Loucy (cell line): ENCODE measurements at regions not wholly inside any gene's neighbourhood (a gene's known extent, or its start where the extent isn't known, plus 50 kb on each side); places are given as distances from the start of the nearest gene placed in this dataset.

Experiments used
- H2AFZ ChIP-seq: fragments of 200-600 bp; sonication (generic); 2 replicates; pipeline ENCODE4 v1.6.0; 2016; ENCODE audit warnings: antibody characterized with exemption, mild to moderate bottlenecking, low read length, moderate library complexity
- H3F3A ChIP-seq: fragments of 200-600 bp; 2 replicates; pipeline ENCODE4 v1.6.0; 2016; ENCODE audit warnings: antibody characterized with exemption, low read depth, mild to moderate bottlenecking
- H3K27me3 ChIP-seq: fragments of 200-600 bp; sonication (generic); 2 replicates; pipeline ENCODE4 v1.6.1; 2014; ENCODE audit warnings: low read length, mild to moderate bottlenecking; ENCODE audit not compliant: insufficient read depth, poor library complexity, severe bottlenecking
- H3K36me3 ChIP-seq: fragments of 200-600 bp; sonication (generic); 2 replicates; pipeline ENCODE4 v1.6.1; 2016; ENCODE audit warnings: low read length; ENCODE audit not compliant: insufficient read depth
- H3K4me1 ChIP-seq: fragments of 200-600 bp; sonication (generic); 2 replicates; pipeline ENCODE4 v1.5.1; 2014; ENCODE audit warnings: low read length, mild to moderate bottlenecking; ENCODE audit not compliant: insufficient read depth, poor library complexity, severe bottlenecking
- H3K4me2 ChIP-seq: fragments of 200-600 bp; sonication (generic); 2 replicates; pipeline ENCODE4 v1.6.0; 2014; ENCODE audit warnings: antibody characterized with exemption, low read length, low read depth, mild to moderate bottlenecking; ENCODE audit not compliant: poor library complexity, severe bottlenecking
- H3K4me3 ChIP-seq: fragments of 200-600 bp; sonication (generic); 2 replicates; pipeline ENCODE4 v1.5.1; 2014; ENCODE audit warnings: low read length, mild to moderate bottlenecking, mixed read lengths; ENCODE audit not compliant: poor library complexity, severe bottlenecking
- H3K79me2 ChIP-seq: fragments of 200-600 bp; sonication (generic); 2 replicates; pipeline ENCODE4 v1.6.1; 2014; ENCODE audit warnings: low read length; ENCODE audit not compliant: insufficient read depth
- H3K9ac ChIP-seq: fragments of 200-600 bp; sonication (generic); 2 replicates; pipeline ENCODE4 v1.6.0; 2014; ENCODE audit warnings: mild to moderate bottlenecking, low read depth, low read length, moderate library complexity; ENCODE audit not compliant: poor library complexity, severe bottlenecking
- H3K9me2 ChIP-seq: fragments of 200-600 bp; sonication (generic); replicated peaks from 2 replicates; pipeline ENCODE4 v1.6.1; 2016; ENCODE audit warnings: low read depth, low read length, mixed read lengths
- H3K9me3 ChIP-seq: fragments of 200-600 bp; sonication (generic); 2 replicates; pipeline ENCODE4 v1.6.1; 2014; ENCODE audit warnings: mild to moderate bottlenecking, antibody characterized with exemption, low read length, low read depth; ENCODE audit not compliant: insufficient read depth
- H4K20me1 ChIP-seq: fragments of 200-600 bp; sonication (generic); 2 replicates; pipeline ENCODE4 v1.6.0; 2014; ENCODE audit warnings: antibody characterized with exemption, low read length, mild to moderate bottlenecking; ENCODE audit not compliant: insufficient read depth, poor library complexity, severe bottlenecking
- EZH2phosphoT487 ChIP-seq: fragments of 200-600 bp; IDR thresholded peaks from 2 replicates; pipeline ENCODE4 v1.6.1; 2018; ENCODE audit warnings: antibody characterized with exemption, mild to moderate bottlenecking, moderate library complexity, borderline replicate concordance
- TF ChIP-seq, protein P1 (sequence below): fragments of 200-600 bp; sonication (generic); conservative IDR thresholded peaks from 2 replicates; pipeline ENCODE4 v1.5.1; 2014; ENCODE audit warnings: mild to moderate bottlenecking, antibody characterized with exemption, low read length

DNA sequence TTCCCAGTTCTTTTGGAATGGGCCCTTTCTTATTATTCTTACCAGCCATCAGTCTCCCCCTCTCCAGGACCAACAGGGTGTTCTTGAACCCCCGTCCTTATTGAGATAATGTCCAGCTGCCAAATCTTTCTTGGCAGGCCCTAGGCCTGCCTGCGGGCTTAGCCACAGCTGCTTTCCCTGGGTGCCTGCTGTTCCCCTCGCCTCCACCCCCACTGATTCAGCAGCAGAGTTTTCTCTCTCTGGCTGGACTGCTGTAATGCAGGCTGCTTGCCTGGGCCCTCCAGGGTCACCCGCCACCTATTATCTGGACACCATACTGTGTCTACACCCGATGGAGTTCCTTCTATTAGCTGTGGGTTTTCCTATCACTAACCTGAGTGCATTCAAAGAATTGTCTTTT, 395.4 kb upstream of the ATP5MC3 start:
- no peaks in the 10 kb centered on the region for H3K27me3 ChIP-seq
- H3F3A ChIP-seq, result peaks cover 13% of the 10 kb centered on the region; the same call in 1 of the 2 replicates
- H3K4me1 ChIP-seq, result peaks cover 30% of the 10 kb centered on the region
- TF ChIP-seq, protein P1, sequence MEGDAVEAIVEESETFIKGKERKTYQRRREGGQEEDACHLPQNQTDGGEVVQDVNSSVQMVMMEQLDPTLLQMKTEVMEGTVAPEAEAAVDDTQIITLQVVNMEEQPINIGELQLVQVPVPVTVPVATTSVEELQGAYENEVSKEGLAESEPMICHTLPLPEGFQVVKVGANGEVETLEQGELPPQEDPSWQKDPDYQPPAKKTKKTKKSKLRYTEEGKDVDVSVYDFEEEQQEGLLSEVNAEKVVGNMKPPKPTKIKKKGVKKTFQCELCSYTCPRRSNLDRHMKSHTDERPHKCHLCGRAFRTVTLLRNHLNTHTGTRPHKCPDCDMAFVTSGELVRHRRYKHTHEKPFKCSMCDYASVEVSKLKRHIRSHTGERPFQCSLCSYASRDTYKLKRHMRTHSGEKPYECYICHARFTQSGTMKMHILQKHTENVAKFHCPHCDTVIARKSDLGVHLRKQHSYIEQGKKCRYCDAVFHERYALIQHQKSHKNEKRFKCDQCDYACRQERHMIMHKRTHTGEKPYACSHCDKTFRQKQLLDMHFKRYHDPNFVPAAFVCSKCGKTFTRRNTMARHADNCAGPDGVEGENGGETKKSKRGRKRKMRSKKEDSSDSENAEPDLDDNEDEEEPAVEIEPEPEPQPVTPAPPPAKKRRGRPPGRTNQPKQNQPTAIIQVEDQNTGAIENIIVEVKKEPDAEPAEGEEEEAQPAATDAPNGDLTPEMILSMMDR, result no peak
- no peak for TF ChIP-seq EZH2phosphoT487
- no peaks in the 10 kb centered on the region for H3K9me2 ChIP-seq
- H2AFZ ChIP-seq, result peak overlapping the region; percentile 37; the same call in 1 of the 2 replicates
- H3K9me3 ChIP-seq, result no peaks in the 10 kb centered on the region
- H3K9ac ChIP-seq, result peak overlapping the region; percentile 62
- no peaks in the 10 kb centered on the region for H3K36me3 ChIP-seq
- H4K20me1 ChIP-seq, result no peaks in the 10 kb centered on the region
- H3K4me3 ChIP-seq, result no peak overlapping the region
- peak overlapping the region; percentile 87 for H3K4me2 ChIP-seq
- H3K79me2 ChIP-seq, result no peaks in the 10 kb centered on the region

DNA sequence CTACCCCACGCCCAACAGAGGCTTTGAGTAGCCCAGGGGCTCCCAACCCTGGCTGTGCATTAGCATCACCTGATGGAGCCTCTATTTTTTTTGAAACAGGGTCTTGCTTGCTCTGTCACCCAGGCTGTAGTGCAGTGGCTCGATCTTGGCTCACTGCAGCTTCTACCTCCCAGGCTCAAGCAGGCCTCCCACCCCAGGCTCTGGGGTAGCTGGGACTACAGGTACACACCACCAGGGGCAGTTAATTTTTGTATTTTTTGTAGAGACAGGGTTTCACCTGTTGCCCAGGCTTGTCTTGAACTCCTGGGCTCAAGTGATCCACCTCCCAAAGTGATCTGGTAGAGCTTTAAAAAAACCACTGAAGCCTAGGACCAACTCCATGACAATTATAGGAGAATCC, 394.8 kb upstream of the ATP5MC3 start:
- Histone ChIP-seq H3K36me3 (no peaks in the 10 kb centered on the region), H2AFZ (peak overlapping the region; percentile 37), H3K9me3 (no peaks in the 10 kb centered on the region), H3K9ac (peak overlapping the region; percentile 62), H3F3A (peaks cover 13% of the 10 kb centered on the region; the same call in 1 of the 2 replicates), H3K9me2 (no peaks in the 10 kb centered on the region), H4K20me1 (no peaks in the 10 kb centered on the region), H3K27me3 (no peaks in the 10 kb centered on the region), H3K79me2 (no peaks in the 10 kb centered on the region), H3K4me3 (peak overlapping the region; percentile 64), H3K4me2 (peak overlapping the region; percentile 87), H3K4me1 (peaks cover 30% of the 10 kb centered on the region)
- no peak for TF ChIP-seq EZH2phosphoT487
- TF ChIP-seq, protein P1, result no peak; the same call in 1 of the 2 replicates

DNA sequence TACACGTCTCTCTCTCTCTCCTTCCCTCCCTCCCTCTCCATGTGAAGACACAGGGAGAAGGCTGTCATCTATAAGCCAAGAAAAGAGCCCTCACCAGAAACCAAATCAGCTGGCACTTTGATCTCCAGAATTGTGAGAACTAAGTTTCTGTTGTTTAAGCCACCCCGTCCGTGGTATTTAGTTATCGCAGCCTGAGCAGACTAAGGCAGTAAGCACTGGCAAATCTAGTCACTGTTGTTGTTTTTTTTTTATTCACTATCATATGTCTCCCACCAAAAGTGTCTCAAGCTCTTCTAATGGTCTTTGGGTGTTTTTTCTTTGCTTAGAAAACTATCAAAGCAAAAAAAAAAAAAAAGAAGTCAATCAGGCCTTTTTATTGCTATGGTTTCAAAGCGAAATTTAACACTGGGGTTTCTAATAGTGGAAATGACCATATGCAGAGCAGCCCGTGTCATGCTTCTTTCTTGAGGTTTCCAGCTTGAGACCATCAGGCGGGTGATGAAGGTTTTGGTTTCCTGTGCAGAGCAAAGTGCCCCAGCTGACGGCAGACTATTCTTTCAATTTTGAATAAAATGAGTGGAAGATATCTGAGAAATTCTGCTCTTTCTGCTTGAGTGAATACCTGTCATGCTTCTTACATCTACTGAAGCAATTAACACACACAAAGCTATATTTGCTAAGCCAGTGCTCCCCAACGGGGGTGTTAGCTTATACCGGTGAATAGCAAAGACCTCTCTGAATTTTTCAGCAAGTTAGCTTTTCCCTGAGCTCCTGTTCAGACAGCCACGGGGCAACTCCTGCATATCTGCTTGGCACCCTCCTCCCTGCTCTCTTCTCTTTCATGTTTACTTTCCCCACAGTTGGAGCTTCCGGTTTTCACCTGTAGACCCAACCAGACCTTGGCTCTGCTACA, 394.1 kb upstream of the ATP5MC3 start:
- H3F3A ChIP-seq, result peaks cover 13% of the 10 kb centered on the region; the same call in 1 of the 2 replicates
- no peaks in the 10 kb centered on the region for H3K27me3 ChIP-seq
- no peaks in the 10 kb centered on the region for H3K36me3 ChIP-seq
- H3K79me2 ChIP-seq, result no peaks in the 10 kb centered on the region
- H4K20me1 ChIP-seq, result no peaks in the 10 kb centered on the region
- peak overlapping the region; percentile 87 for H3K4me2 ChIP-seq
- no peak for TF ChIP-seq EZH2phosphoT487
- TF ChIP-seq, protein P1, result no peak
- H3K9me2 ChIP-seq, result no peaks in the 10 kb centered on the region
- no peaks in the 10 kb centered on the region for H3K9me3 ChIP-seq
- H3K9ac ChIP-seq, result peak overlapping the region; percentile 62
- peaks cover 30% of the 10 kb centered on the region for H3K4me1 ChIP-seq
- H2AFZ ChIP-seq, result peak overlapping the region; percentile 37
- peak overlapping the region; percentile 64 for H3K4me3 ChIP-seq
